ENCODE measurements at regions not wholly inside any gene's neighbourhood (a gene's known extent, or its start where the extent isn't known, plus 50 kb on each side); places are given as distances from the start of the nearest gene placed in this dataset.

- Histone ChIP-seq H3K27ac (ENCODE audit: low read depth, low read length) (no peak overlapping the region), H3K9ac (ENCODE audit: low read length) (no peak overlapping the region), H3K9me2 (ENCODE audit: insufficient read depth) (no peaks in the 10 kb centered on the region), H3K4me2 (ENCODE audit: low read length) (no peak overlapping the region), H3K9me3 (ENCODE audit: control insufficient read depth in 1 of 2, insufficient read depth in 1 of 2, low read depth in 1 of 2, low read length in 2 of 2) (peaks cover 5 to 7% of the 10 kb centered on the region in 2 experiments; a peak in 2 of 4 replicates), H3K27me3 (ENCODE audit: insufficient read depth, low read length) (no peaks in the 10 kb centered on the region), H2AFZ (ENCODE audit: low read depth, low read length, poor library complexity, severe bottlenecking) (no peak overlapping the region), H3K4me3 (replicated peaks in 1 of 2; ENCODE audit: low read depth in 1 of 2, low read length in 2 of 2) (no peak overlapping the region), H3K36me3 (ENCODE audit: control insufficient read depth in 1 of 2, insufficient read depth in 2 of 2, low read length in 2 of 2) (no peaks in the 10 kb centered on the region), H3K4me1 (ENCODE audit: control insufficient read depth in 1 of 2, insufficient read depth in 2 of 2, low read length in 2 of 2) (no peaks in the 10 kb centered on the region), H3K79me2 (ENCODE audit: insufficient read depth, low read length) (no peaks in the 10 kb centered on the region), H4K20me1 (ENCODE audit: insufficient read depth) (no peaks in the 10 kb centered on the region)
- intact Hi-C loops (cut with micrococcal nuclease) = no loop called here
- no TSS peak for BruUV-seq (replicated peaks)
- ATAC-seq = no peak
- no peak for DNase-seq (ENCODE audit: low read depth, low spot score)
- CTCF ChIA-PET = no interaction called here
- POLR2A ChIA-PET = no interaction called here
- RAD21 ChIA-PET (ENCODE audit: low non-redundant PET in 1 of 2, low total read pairs in 2 of 2, uncharacterized antibody in 2 of 2, unreplicated experiment in 2 of 2) = no interaction called here
- TF ChIP-seq ELF1 (IDR thresholded peaks at IDR 0.05; ENCODE audit: borderline replicate concordance, low read depth) (no peak), POLR2AphosphoS5 (IDR thresholded peaks at IDR 0.05; ENCODE audit: low read depth, low read length) (no peak), EZH2phosphoT487 (IDR thresholded peaks at IDR 0.05; ENCODE audit: borderline replicate concordance) (no peak), FOSL1 (IDR thresholded peaks at IDR 0.05; ENCODE audit: low read depth) (no peak), YY1 (IDR thresholded peaks at IDR 0.05; ENCODE audit: extremely low read depth, insufficient replicate concordance, low read depth, low read length) (no peak), POLR2A (IDR thresholded peaks at IDR 0.05; ENCODE audit: borderline replicate concordance, extremely low read depth, insufficient read depth, insufficient read length) (no peak), CTCF (IDR thresholded peaks at IDR 0.05 in 2 of 3, conservative IDR thresholded peaks at IDR 0.05 in 1 of 3; ENCODE audit: borderline replicate concordance in 1 of 3, insufficient read depth in 1 of 3, low read depth in 2 of 3, low read length in 2 of 3) (no peak), CEBPB (IDR thresholded peaks at IDR 0.05; ENCODE audit: low read depth) (no peak), TCF7L2 (IDR thresholded peaks at IDR 0.05; ENCODE audit: borderline replicate concordance, extremely low read depth, insufficient read depth, insufficient read length) (no peak), JUND (IDR thresholded peaks at IDR 0.05) (no peak), ZBTB33 (IDR thresholded peaks at IDR 0.05; ENCODE audit: extremely low read depth, insufficient replicate concordance, low read length) (no peak)
Observed at GRCh38 chr14:79951572-79951971, 259.7 kb downstream of the DIO2 start.

All from HCT116 (cell line).